ENCODE measurements at regions not wholly inside any gene's neighbourhood (a gene's known extent, or its start where the extent isn't known, plus 50 kb on each side); places are given as distances from the start of the nearest gene placed in this dataset.
A peak's percentile ranks its signal among the peaks of the same experiment; 100 is the strongest.

DNA sequence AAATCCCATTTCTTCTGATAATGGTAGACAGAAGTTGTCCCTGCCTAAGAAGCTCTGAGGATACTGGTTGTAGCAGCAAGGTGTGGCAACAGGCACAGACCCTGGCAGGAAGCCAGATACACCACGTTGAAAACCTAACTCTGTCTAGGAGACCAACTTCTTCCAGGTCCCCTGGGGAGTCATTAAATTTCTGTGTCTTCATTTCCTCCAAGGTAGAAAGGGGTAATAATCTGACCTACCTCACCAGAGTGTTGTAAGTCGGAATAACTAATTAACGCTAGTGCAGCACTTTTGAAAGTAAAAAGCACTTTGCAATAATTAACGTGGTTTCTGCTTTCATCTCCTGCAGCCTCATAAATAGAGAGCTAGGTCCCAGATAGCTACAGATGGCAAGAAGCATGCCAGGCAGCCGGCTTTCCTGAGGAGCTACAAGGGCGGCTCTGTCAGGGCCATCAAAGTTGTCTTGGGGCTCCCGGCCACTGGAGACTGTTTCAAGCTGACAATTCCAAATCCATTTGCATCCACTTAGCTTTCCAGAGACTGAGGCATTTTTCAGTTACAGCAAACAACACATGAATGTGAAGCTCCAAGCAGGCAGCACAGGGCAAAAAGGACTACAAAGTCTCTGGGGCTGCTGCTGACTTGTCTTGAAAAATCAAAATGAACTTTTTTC, 176.2 kb downstream of the FOXO1 start:
- Histone ChIP-seq H3K9ac (ENCODE audit: control insufficient read depth, insufficient read depth, low read length) (no peak overlapping the region), H3K79me2 (ENCODE audit: control insufficient read depth, insufficient read depth, low read length) (no peaks in the 10 kb centered on the region), H3K4me1 (ENCODE audit: control insufficient read depth, insufficient read depth, low read length) (peaks cover 11% of the 10 kb centered on the region), H4K20me1 (ENCODE audit: control insufficient read depth, insufficient read depth) (no peaks in the 10 kb centered on the region; the same call in 1 of the 2 replicates), H3K4me2 (ENCODE audit: control insufficient read depth, insufficient read depth) (no peak overlapping the region), H3K36me3 (ENCODE audit: control insufficient read depth in 2 of 2, insufficient read depth in 2 of 2, low read length in 1 of 2) (no peaks in the 10 kb centered on the region), H3K4me3 (no peak overlapping the region), H3K27ac (ENCODE audit: control insufficient read depth, insufficient read depth) (no peak overlapping the region), H3K9me3 (replicated peaks; ENCODE audit: control insufficient read depth, insufficient read depth, low read length) (no peaks in the 10 kb centered on the region), H3K27me3 (replicated peaks in 1 of 2; ENCODE audit: control insufficient read depth in 2 of 2, insufficient read depth in 2 of 2, low read length in 1 of 2) (no peaks in the 10 kb centered on the region; a peak in 1 of 4 replicates), H2AFZ (ENCODE audit: control insufficient read depth, low read depth, low read length) (no peak overlapping the region)
- ChIA-PET CTCF (interaction anchor here (0.9 to 1.3 kb wide), 2 partner anchors 15 to 178 kb away, joined by 3 to 4 read pairs; no protein-coding TSS in a partner anchor), SMC1A (ENCODE audit: uncharacterized antibody, unreplicated experiment) (interaction anchor here (0.7 to 1.7 kb wide), 10 partner anchors 13 to 238 kb away, joined by 3 to 10 read pairs (median 3); no protein-coding TSS in a partner anchor), RAD21 (ENCODE audit: unreplicated experiment) (interaction anchor here (0.8 to 1.6 kb wide), 4 partner anchors 28 to 421 kb away, joined by 3 to 6 read pairs (median 4); no protein-coding TSS in a partner anchor), POLR2A (no interaction called here)
- peak; percentile 10; the same call in 2 of the 3 replicates for ATAC-seq
- BruUV-seq (replicated peaks): no TSS peak
- no peak for FAIRE-seq
- intact Hi-C loops (cut with micrococcal nuclease; ENCODE audit: unreplicated experiment): no loop called here
- no peak for DNase-seq (ENCODE audit: low read depth, low spot score)
- WGBS (ENCODE audit: insufficient coverage, insufficient replicate concordance, low lambda C conversion rate, missing lambda C conversion rate): 67% methylated on average over 7 of the region's 7 CpGs
- in situ Hi-C loops (cut with MboI): no loop called here
- TF ChIP-seq MEF2B (IDR thresholded peaks at IDR 0.05; ENCODE audit: partially characterized antibody, poor library complexity, severe bottlenecking) (peak; percentile 76), TCF3 (IDR thresholded peaks at IDR 0.05; ENCODE audit: borderline replicate concordance, insufficient read depth, low read depth, low read length) (no peak), NRF1 (conservative IDR thresholded peaks at IDR 0.05; ENCODE audit: low read depth, low read length) (no peak), MYB (IDR thresholded peaks at IDR 0.05; ENCODE audit: borderline replicate concordance, low read depth, low read length) (no peak), MTA2 (IDR thresholded peaks at IDR 0.05; ENCODE audit: low read depth) (peak; percentile 92), RELA (IDR thresholded peaks at IDR 0.05; ENCODE audit: borderline replicate concordance, partially characterized antibody) (no peak), TBL1XR1 (IDR thresholded peaks at IDR 0.05; ENCODE audit: low read depth, low read length) (no peak), BCL11A (IDR thresholded peaks at IDR 0.05; ENCODE audit: low read depth, low read length) (no peak), BACH1 (IDR thresholded peaks at IDR 0.05; ENCODE audit: borderline replicate concordance) (no peak), TCF7 (IDR thresholded peaks at IDR 0.05; ENCODE audit: borderline replicate concordance) (no peak), CEBPB (IDR thresholded peaks at IDR 0.05; ENCODE audit: borderline replicate concordance in 1 of 2, low read depth in 2 of 2, low read length in 2 of 2) (no peak), MYC (IDR thresholded peaks at IDR 0.05; ENCODE audit: insufficient read depth, insufficient read length, insufficient replicate concordance, low read length, severe bottlenecking) (no peak), NFXL1 (IDR thresholded peaks at IDR 0.05; ENCODE audit: borderline replicate concordance) (no peak), WRNIP1 (IDR thresholded peaks at IDR 0.05; ENCODE audit: borderline replicate concordance, low read depth, low read length) (no peak), NFYA (IDR thresholded peaks at IDR 0.05; ENCODE audit: borderline replicate concordance, low read depth, low read length) (no peak), TAF1 (IDR thresholded peaks at IDR 0.05; ENCODE audit: borderline replicate concordance, low read depth, low read length) (no peak), NR2C1 (IDR thresholded peaks at IDR 0.05) (no peak), SREBF1 (IDR thresholded peaks at IDR 0.05; ENCODE audit: low read length) (no peak)
- TF ChIP-seq, protein P1, sequence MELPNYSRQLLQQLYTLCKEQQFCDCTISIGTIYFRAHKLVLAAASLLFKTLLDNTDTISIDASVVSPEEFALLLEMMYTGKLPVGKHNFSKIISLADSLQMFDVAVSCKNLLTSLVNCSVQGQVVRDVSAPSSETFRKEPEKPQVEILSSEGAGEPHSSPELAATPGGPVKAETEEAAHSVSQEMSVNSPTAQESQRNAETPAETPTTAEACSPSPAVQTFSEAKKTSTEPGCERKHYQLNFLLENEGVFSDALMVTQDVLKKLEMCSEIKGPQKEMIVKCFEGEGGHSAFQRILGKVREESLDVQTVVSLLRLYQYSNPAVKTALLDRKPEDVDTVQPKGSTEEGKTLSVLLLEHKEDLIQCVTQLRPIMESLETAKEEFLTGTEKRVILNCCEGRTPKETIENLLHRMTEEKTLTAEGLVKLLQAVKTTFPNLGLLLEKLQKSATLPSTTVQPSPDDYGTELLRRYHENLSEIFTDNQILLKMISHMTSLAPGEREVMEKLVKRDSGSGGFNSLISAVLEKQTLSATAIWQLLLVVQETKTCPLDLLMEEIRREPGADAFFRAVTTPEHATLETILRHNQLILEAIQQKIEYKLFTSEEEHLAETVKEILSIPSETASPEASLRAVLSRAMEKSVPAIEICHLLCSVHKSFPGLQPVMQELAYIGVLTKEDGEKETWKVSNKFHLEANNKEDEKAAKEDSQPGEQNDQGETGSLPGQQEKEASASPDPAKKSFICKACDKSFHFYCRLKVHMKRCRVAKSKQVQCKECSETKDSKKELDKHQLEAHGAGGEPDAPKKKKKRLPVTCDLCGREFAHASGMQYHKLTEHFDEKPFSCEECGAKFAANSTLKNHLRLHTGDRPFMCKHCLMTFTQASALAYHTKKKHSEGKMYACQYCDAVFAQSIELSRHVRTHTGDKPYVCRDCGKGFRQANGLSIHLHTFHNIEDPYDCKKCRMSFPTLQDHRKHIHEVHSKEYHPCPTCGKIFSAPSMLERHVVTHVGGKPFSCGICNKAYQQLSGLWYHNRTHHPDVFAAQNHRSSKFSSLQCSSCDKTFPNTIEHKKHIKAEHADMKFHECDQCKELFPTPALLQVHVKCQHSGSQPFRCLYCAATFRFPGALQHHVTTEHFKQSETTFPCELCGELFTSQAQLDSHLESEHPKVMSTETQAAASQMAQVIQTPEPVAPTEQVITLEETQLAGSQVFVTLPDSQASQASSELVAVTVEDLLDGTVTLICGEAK (IDR thresholded peaks at IDR 0.05; ENCODE audit: borderline replicate concordance): no peak
- TF ChIP-seq, protein P2, sequence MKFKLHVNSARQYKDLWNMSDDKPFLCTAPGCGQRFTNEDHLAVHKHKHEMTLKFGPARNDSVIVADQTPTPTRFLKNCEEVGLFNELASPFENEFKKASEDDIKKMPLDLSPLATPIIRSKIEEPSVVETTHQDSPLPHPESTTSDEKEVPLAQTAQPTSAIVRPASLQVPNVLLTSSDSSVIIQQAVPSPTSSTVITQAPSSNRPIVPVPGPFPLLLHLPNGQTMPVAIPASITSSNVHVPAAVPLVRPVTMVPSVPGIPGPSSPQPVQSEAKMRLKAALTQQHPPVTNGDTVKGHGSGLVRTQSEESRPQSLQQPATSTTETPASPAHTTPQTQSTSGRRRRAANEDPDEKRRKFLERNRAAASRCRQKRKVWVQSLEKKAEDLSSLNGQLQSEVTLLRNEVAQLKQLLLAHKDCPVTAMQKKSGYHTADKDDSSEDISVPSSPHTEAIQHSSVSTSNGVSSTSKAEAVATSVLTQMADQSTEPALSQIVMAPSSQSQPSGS (IDR thresholded peaks at IDR 0.05; ENCODE audit: low read length): no peak
